GM12878 (cell line): ENCODE measurements at regions not wholly inside any gene's neighbourhood (a gene's known extent, or its start where the extent isn't known, plus 50 kb on each side); places are given as distances from the start of the nearest gene placed in this dataset.

Experiments
- ATAC-seq: fragments of 200-7000 bp; cut with Tn5 transposase; 3 replicates; pipeline ENCODE4 v1.9.1; 2020; ENCODE audit warnings: mild to moderate bottlenecking, moderate library complexity
- BruUV-seq: library from RNA; stranded (reverse); fragments of 400-500 nt; replicated peaks from 2 replicates; lab custom pipeline; 2021; lab: Mats Ljungman, UMichigan
- CTCF ChIA-PET: fragments of 300-600 bp; sonication (Branson Sonifier 250); formaldehyde crosslinking; extraction: SDS; loops from one replicate; lab custom pipeline; 2021; ENCODE audit warnings: inconsistent platforms; lab: Yijun Ruan, JAX
- POLR2A ChIA-PET: fragments of 350-600 bp; formaldehyde crosslinking; extraction: SDS; loops from one replicate; lab custom pipeline; 2021; ENCODE audit warnings: inconsistent platforms; lab: Charles Lee
- RAD21 ChIA-PET: fragments of 300-600 bp; sonication (Branson Sonifier 250); formaldehyde crosslinking; loops from one replicate; lab custom pipeline; 2023; ENCODE audit warnings: antibody characterized with exemption; ENCODE audit not compliant: unreplicated experiment; lab: Charles Lee
- SMC1A ChIA-PET: fragments of 300-600 bp; sonication (Branson Sonifier 250); formaldehyde crosslinking; loops from one replicate; lab custom pipeline; 2023; ENCODE audit not compliant: unreplicated experiment, uncharacterized antibody; lab: Charles Lee
- DNase-seq: peaks from one replicate; pipeline ENCODE4 v3.0.0-alpha.2; 2011; ENCODE audit warnings: low read depth, low spot score
- FAIRE-seq: peaks from 3 replicates; lab custom pipeline; 2011; peaks lifted over from hg19 to GRCh38; lab: Jason Lieb, UNC
- H2AFZ ChIP-seq: 2 replicates; pipeline ENCODE4 v1.6.0; 2011; ENCODE audit warnings: low read depth, low read length, control low read depth; ENCODE audit not compliant: control insufficient read depth
- H3K27ac ChIP-seq: 2 replicates; pipeline ENCODE4 v1.5.1; 2011; ENCODE audit warnings: control low read depth; ENCODE audit not compliant: control insufficient read depth, insufficient read depth
- H3K27me3 ChIP-seq, 2 experiments: replicated peaks in 1 of 2; 2 replicates each; pipeline versions ENCODE4 v1.6.0 to v1.6.1; 2011; ENCODE audit warnings: low read length in 1 of 2; ENCODE audit not compliant: control insufficient read depth in 2 of 2, insufficient read depth in 2 of 2
- H3K36me3 ChIP-seq, 2 experiments: 2 replicates each; pipeline ENCODE4 v1.5.1; 2011; ENCODE audit warnings: low read length in 1 of 2; ENCODE audit not compliant: control insufficient read depth in 2 of 2, insufficient read depth in 2 of 2
- H3K4me1 ChIP-seq: 2 replicates; pipeline ENCODE4 v1.6.1; 2011; ENCODE audit warnings: mild to moderate bottlenecking, low read length, moderate library complexity, mixed read lengths; ENCODE audit not compliant: control insufficient read depth, insufficient read depth
- H3K4me2 ChIP-seq: 2 replicates; pipeline ENCODE4 v1.6.0; 2011; ENCODE audit warnings: control low read depth; ENCODE audit not compliant: control insufficient read depth, insufficient read depth
- H3K4me3 ChIP-seq: fragments of 200-600 bp; sonication (generic); 2 replicates; pipeline ENCODE4 v1.5.1; 2016
- H3K79me2 ChIP-seq: 2 replicates; pipeline ENCODE4 v1.6.0; 2011; ENCODE audit warnings: low read length; ENCODE audit not compliant: control insufficient read depth, insufficient read depth
- H3K9ac ChIP-seq: 2 replicates; pipeline ENCODE4 v1.8.0; 2011; ENCODE audit warnings: low read length, control low read depth, mixed read lengths; ENCODE audit not compliant: control insufficient read depth, insufficient read depth
- H3K9me3 ChIP-seq: replicated peaks from 3 replicates; pipeline ENCODE4 v1.5.1; 2011; ENCODE audit warnings: mild to moderate bottlenecking, low read length; ENCODE audit not compliant: control insufficient read depth, insufficient read depth
- H4K20me1 ChIP-seq: 2 replicates; pipeline ENCODE4 v1.6.0; 2011; ENCODE audit not compliant: control insufficient read depth, insufficient read depth
- BRCA1 ChIP-seq: IDR thresholded peaks from 2 replicates; pipeline ENCODE4 v1.6.1; 2011; ENCODE audit warnings: low read depth, low read length, improper control_type of control experiment
- CHD1 ChIP-seq: IDR thresholded peaks from 2 replicates; pipeline ENCODE4 v1.6.1; 2012; ENCODE audit warnings: low read depth, low read length, improper control_type of control experiment
- CHD4 ChIP-seq: fragments of 200-600 bp; sonication (generic); IDR thresholded peaks from 2 replicates; pipeline ENCODE4 v1.6.1; 2016; ENCODE audit warnings: mild to moderate bottlenecking
- FOXK2 ChIP-seq: fragments of 450-650 bp; IDR thresholded peaks from 2 replicates; pipeline ENCODE4 v1.6.1; 2017; ENCODE audit warnings: mild to moderate bottlenecking, moderate library complexity
- HCFC1 ChIP-seq: fragments of 150-350 bp; IDR thresholded peaks from 2 replicates; pipeline ENCODE4 v1.6.1; 2014; ENCODE audit warnings: low read length
- JUND ChIP-seq: IDR thresholded peaks from 2 replicates; pipeline ENCODE4 v1.6.1; 2012; ENCODE audit warnings: low read depth, mild to moderate bottlenecking, low read length, improper control_type of control experiment, moderate library complexity
- MTA2 ChIP-seq: fragments of 450-650 bp; IDR thresholded peaks from 2 replicates; pipeline ENCODE4 v1.6.1; 2016; ENCODE audit warnings: low read depth, mild to moderate bottlenecking, moderate library complexity
- RAD21 ChIP-seq: IDR thresholded peaks from 2 replicates; pipeline ENCODE4 v1.6.1; 2011; ENCODE audit warnings: mild to moderate bottlenecking, low read depth, low read length, moderate library complexity; ENCODE audit not compliant: insufficient read depth
- SMAD1 ChIP-seq: fragments of 450-650 bp; IDR thresholded peaks from 2 replicates; pipeline ENCODE4 v1.6.1; 2018; ENCODE audit warnings: mild to moderate bottlenecking, low read depth; ENCODE audit not compliant: partially characterized antibody
- YY1 ChIP-seq: IDR thresholded peaks from 2 replicates; pipeline ENCODE4 v1.6.1; 2011; ENCODE audit warnings: low read depth, mild to moderate bottlenecking, low read length
- ZBED1 ChIP-seq: IDR thresholded peaks from 2 replicates; pipeline ENCODE4 v1.6.1; 2016; ENCODE audit warnings: borderline replicate concordance
- ZNF622 ChIP-seq: fragments of 450-650 bp; IDR thresholded peaks from 2 replicates; pipeline ENCODE4 v1.6.1; 2017; ENCODE audit warnings: mild to moderate bottlenecking, inconsistent platforms
- WGBS: methylation state at CpG from one replicate; pipeline ENCODE4 v1.1.6; 2016; ENCODE audit warnings: low lambda C conversion rate; ENCODE audit not compliant: insufficient replicate concordance, insufficient coverage; ENCODE audit errors: missing lambda C conversion rate; 5-methylcytosine and 5-hydroxymethylcytosine counted together
- in situ Hi-C: fragments of 300-500 bp; cut with MboI; formaldehyde crosslinking; loops from 9 replicates; pipeline ENCODE4 v1.14.3; 2018; ENCODE audit warnings: mixed read lengths
- intact Hi-C: fragments of 100-400 bp; cut with micrococcal nuclease; formaldehyde crosslinking; loops from one replicate; pipeline ENCODE4 v1.14.2; 2022; ENCODE audit not compliant: unreplicated experiment
- TF ChIP-seq, protein P1 (sequence below): fragments of 150-350 bp; IDR thresholded peaks from 2 replicates; pipeline ENCODE4 v1.6.1; 2014; ENCODE audit warnings: mild to moderate bottlenecking, low read depth, low read length

DNA sequence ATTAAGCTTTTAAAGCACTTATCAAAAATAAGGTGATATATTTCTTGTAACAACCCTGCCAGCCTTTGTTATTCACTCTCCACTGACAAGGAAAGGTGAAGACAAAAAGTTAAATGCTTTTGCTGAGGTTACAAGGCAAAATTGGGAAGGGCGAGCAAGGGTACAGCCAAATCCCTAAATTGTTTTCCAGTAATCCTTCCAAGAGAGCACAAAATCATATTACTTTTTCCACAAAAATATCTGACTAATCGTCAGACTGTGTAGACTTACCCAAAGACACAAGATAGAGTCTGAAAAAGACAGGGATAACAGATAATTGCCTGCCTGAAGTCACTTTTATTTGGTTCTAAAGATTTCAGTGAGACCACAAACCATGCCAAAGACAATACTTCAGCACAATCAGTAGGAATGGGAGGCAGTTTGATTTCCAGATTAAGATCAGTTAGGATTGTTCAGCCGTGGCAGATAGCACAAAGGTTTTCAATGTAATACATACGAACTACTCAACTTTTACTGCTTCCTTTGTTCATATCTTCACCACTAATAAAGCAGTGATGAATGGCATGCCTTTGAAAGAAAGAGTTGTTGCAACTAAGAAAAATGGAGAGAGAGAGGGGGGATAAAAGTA is 383.8 kb upstream of the TUSC1 start:
- ChIA-PET POLR2A (no interaction called here), SMC1A (no interaction called here), CTCF (no interaction called here), RAD21 (no interaction called here)
- BruUV-seq = no TSS peak
- in situ Hi-C loops = no loop called here
- Histone ChIP-seq H3K36me3 (no peaks in the 10 kb centered on the region), H3K4me1 (no peaks in the 10 kb centered on the region), H2AFZ (no peak overlapping the region), H3K4me2 (no peak overlapping the region), H3K79me2 (no peaks in the 10 kb centered on the region), H3K27ac (no peak overlapping the region), H3K27me3 (no peaks in the 10 kb centered on the region), H3K4me3 (no peak overlapping the region), H3K9me3 (no peaks in the 10 kb centered on the region), H3K9ac (no peak overlapping the region), H4K20me1 (no peaks in the 10 kb centered on the region)
- DNase-seq (no peak), FAIRE-seq (no peak), ATAC-seq (no peak)
- no peak for TF ChIP-seq ZNF622
- TF ChIP-seq RAD21 = no peak
- no peak for TF ChIP-seq SMAD1
- TF ChIP-seq JUND = no peak
- no peak for TF ChIP-seq CHD4
- TF ChIP-seq ZBED1 = no peak
- TF ChIP-seq, protein P1, sequence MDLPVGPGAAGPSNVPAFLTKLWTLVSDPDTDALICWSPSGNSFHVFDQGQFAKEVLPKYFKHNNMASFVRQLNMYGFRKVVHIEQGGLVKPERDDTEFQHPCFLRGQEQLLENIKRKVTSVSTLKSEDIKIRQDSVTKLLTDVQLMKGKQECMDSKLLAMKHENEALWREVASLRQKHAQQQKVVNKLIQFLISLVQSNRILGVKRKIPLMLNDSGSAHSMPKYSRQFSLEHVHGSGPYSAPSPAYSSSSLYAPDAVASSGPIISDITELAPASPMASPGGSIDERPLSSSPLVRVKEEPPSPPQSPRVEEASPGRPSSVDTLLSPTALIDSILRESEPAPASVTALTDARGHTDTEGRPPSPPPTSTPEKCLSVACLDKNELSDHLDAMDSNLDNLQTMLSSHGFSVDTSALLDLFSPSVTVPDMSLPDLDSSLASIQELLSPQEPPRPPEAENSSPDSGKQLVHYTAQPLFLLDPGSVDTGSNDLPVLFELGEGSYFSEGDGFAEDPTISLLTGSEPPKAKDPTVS = no peak
- no peak for TF ChIP-seq HCFC1
- no peak for TF ChIP-seq BRCA1
- TF ChIP-seq FOXK2 = no peak
- TF ChIP-seq CHD1 = no peak
- TF ChIP-seq YY1 = no peak
- no peak for TF ChIP-seq MTA2
- WGBS = 1% methylated on average over 4 of the region's 4 CpGs
- intact Hi-C loops = no loop called here
